OCI-LY1 (cell line): ENCODE measurements at regions not wholly inside any gene's neighbourhood (a gene's known extent, or its start where the extent isn't known, plus 50 kb on each side); places are given as distances from the start of the nearest gene placed in this dataset.

Experiments
- CTCF ChIP-seq: fragments of 200-600 bp; sonication (generic), shearing (Covaris generic); IDR thresholded peaks from 2 replicates; pipeline ENCODE4 v1.5.1; 2017; ENCODE audit warnings: mild to moderate bottlenecking, antibody characterized with exemption, low read length, moderate library complexity, mixed read lengths
- EZH2 ChIP-seq: fragments of 200-600 bp; sonication (generic), shearing (Covaris generic); IDR thresholded peaks from 2 replicates; pipeline ENCODE4 v1.8.0; 2017; ENCODE audit warnings: borderline replicate concordance, mixed run types, mild to moderate bottlenecking, antibody characterized with exemption, low read length, moderate library complexity, mixed read lengths

GRCh38 chr11:127601578-127601977, 601.0 kb upstream of the KIRREL3 start:
- TF ChIP-seq CTCF = no peak
- no peak for TF ChIP-seq EZH2
